HEK293 (cell line): ENCODE measurements at regions not wholly inside any gene's neighbourhood (a gene's known extent, or its start where the extent isn't known, plus 50 kb on each side); places are given as distances from the start of the nearest gene placed in this dataset.

Experiments
- CTCF ChIP-seq: fragments of 450-650 bp; formaldehyde crosslinking; IDR thresholded peaks from 2 replicates; pipeline ENCODE4 v1.5.1; 2016; ENCODE audit warnings: missing biosample characterization, missing genetic modification characterization
- KLF16 ChIP-seq: fragments of 450-650 bp; formaldehyde crosslinking; IDR thresholded peaks from 2 replicates; pipeline ENCODE4 v1.5.1; 2017; ENCODE audit warnings: missing biosample characterization, missing genetic modification characterization
- MYNN ChIP-seq: fragments of 450-650 bp; formaldehyde crosslinking; IDR thresholded peaks from 2 replicates; pipeline ENCODE4 v1.5.1; 2016; ENCODE audit warnings: missing biosample characterization, missing genetic modification characterization, borderline replicate concordance
- PBX3 ChIP-seq: sonication (generic); formaldehyde crosslinking; IDR thresholded peaks from 2 replicates; pipeline ENCODE4 v1.8.1; 2022; ENCODE audit warnings: mild to moderate bottlenecking, moderate library complexity, missing genetic modification reagents
- ZBTB11 ChIP-seq: fragments of 450-650 bp; formaldehyde crosslinking; conservative IDR thresholded peaks from 2 replicates; pipeline ENCODE4 v1.5.1; 2016; ENCODE audit warnings: low read depth, missing biosample characterization, missing genetic modification characterization
- ZBTB17 ChIP-seq: fragments of 450-650 bp; formaldehyde crosslinking; IDR thresholded peaks from 2 replicates; pipeline ENCODE4 v1.5.1; 2016; ENCODE audit warnings: missing biosample characterization, missing genetic modification characterization
- ZNF174 ChIP-seq: fragments of 450-650 bp; formaldehyde crosslinking; IDR thresholded peaks from 2 replicates; pipeline ENCODE4 v1.5.0; 2017; ENCODE audit warnings: missing biosample characterization, mild to moderate bottlenecking, missing genetic modification characterization
- ZNF280D ChIP-seq: fragments of 450-650 bp; formaldehyde crosslinking; IDR thresholded peaks from 2 replicates; pipeline ENCODE4 v1.5.1; 2016; ENCODE audit warnings: missing biosample characterization, missing genetic modification characterization
- ZNF302 ChIP-seq: fragments of 450-650 bp; formaldehyde crosslinking; IDR thresholded peaks from 2 replicates; pipeline ENCODE4 v1.5.1; 2016; ENCODE audit warnings: missing biosample characterization, missing genetic modification characterization, low read depth
- ZNF510 ChIP-seq: fragments of 450-650 bp; formaldehyde crosslinking; IDR thresholded peaks from 2 replicates; pipeline ENCODE4 v1.5.1; 2018; ENCODE audit warnings: mild to moderate bottlenecking, missing genetic modification characterization, missing biosample characterization; ENCODE audit not compliant: insufficient replicate concordance
- ZNF704 ChIP-seq: fragments of 450-650 bp; formaldehyde crosslinking; IDR thresholded peaks from 2 replicates; pipeline ENCODE4 v1.5.1; 2016; ENCODE audit warnings: missing biosample characterization, missing genetic modification characterization

GRCh38 chr5:29654954-29655353, 1538.5 kb upstream of the CDH6 start:
- TF ChIP-seq KLF16 (tag by site-specific recombination) = no peak
- TF ChIP-seq MYNN (tag by site-specific recombination) = no peak
- TF ChIP-seq CTCF (tag by site-specific recombination) = no peak
- TF ChIP-seq ZBTB11 (tag by site-specific recombination) = no peak
- TF ChIP-seq ZBTB17 (tag by site-specific recombination) = no peak
- TF ChIP-seq ZNF174 (tag by site-specific recombination) = no peak
- TF ChIP-seq PBX3 (CRISPR knock-in tag) = no peak
- no peak for TF ChIP-seq ZNF510 (tag by site-specific recombination)
- TF ChIP-seq ZNF302 (tag by site-specific recombination) = no peak
- no peak for TF ChIP-seq ZNF704 (tag by site-specific recombination)
- TF ChIP-seq ZNF280D (tag by site-specific recombination) = no peak
